ENCODE measurements at regions not wholly inside any gene's neighbourhood (a gene's known extent, or its start where the extent isn't known, plus 50 kb on each side); places are given as distances from the start of the nearest gene placed in this dataset.

GRCh38 chr13:99058527-99059495 lies 80.9 kb upstream of the DOCK9 start:
- ATAC-seq (ENCODE audit: insufficient read depth, low read depth) = no peak
- no peak overlapping the region for H3K4me2 ChIP-seq (ENCODE audit: insufficient read depth, low read length)
- H2AFZ ChIP-seq (ENCODE audit: low read depth, low read length) = no peak overlapping the region
- no peak overlapping the region for H3K27ac ChIP-seq (ENCODE audit: low read length)
- TF ChIP-seq EZH2 (IDR thresholded peaks at IDR 0.05; ENCODE audit: borderline replicate concordance, low read depth, low read length, severe bottlenecking) (no peak), CTCF (IDR thresholded peaks at IDR 0.05; ENCODE audit: borderline replicate concordance, extremely low read depth, low read length, poor library complexity, severe bottlenecking) (no peak)
- H3K4me1 ChIP-seq (ENCODE audit: insufficient read depth, low read length) = peaks cover 21% of the 10 kb centered on the region
- no peak overlapping the region for H3K9ac ChIP-seq (ENCODE audit: low read depth, low read length)
- no peaks in the 10 kb centered on the region for H4K20me1 ChIP-seq (ENCODE audit: insufficient read depth, low read length)
- H3K9me3 ChIP-seq (ENCODE audit: insufficient read depth, low read length, severe bottlenecking) = no peaks in the 10 kb centered on the region
- no peaks in the 10 kb centered on the region for H3K36me3 ChIP-seq (ENCODE audit: insufficient read depth, low read length)
- DNase-seq = no peak
- H3K27me3 ChIP-seq (ENCODE audit: insufficient read depth, low read length, poor library complexity) = no peaks in the 10 kb centered on the region
- H3K79me2 ChIP-seq (ENCODE audit: insufficient read depth, low read length) = no peaks in the 10 kb centered on the region
- no peak overlapping the region for H3K4me3 ChIP-seq (ENCODE audit: low read depth in 1 of 2, low read length in 2 of 2)

- DNase-seq (no peak), ATAC-seq (ENCODE audit: insufficient read depth, low read depth) (no peak)
- Histone ChIP-seq H3K9me3 (ENCODE audit: insufficient read depth, low read length, severe bottlenecking) (no peaks in the 10 kb centered on the region), H4K20me1 (ENCODE audit: insufficient read depth, low read length) (no peaks in the 10 kb centered on the region), H3K9ac (ENCODE audit: low read depth, low read length) (no peak overlapping the region), H3K36me3 (ENCODE audit: insufficient read depth, low read length) (no peaks in the 10 kb centered on the region), H3K4me1 (ENCODE audit: insufficient read depth, low read length) (peaks cover 13% of the 10 kb centered on the region), H3K4me2 (ENCODE audit: insufficient read depth, low read length) (no peak overlapping the region), H2AFZ (ENCODE audit: low read depth, low read length) (no peak overlapping the region), H3K79me2 (ENCODE audit: insufficient read depth, low read length) (no peaks in the 10 kb centered on the region), H3K27me3 (ENCODE audit: insufficient read depth, low read length, poor library complexity) (no peaks in the 10 kb centered on the region), H3K4me3 (ENCODE audit: low read depth in 1 of 2, low read length in 2 of 2) (no peak overlapping the region), H3K27ac (ENCODE audit: low read length) (no peak overlapping the region)
- TF ChIP-seq EZH2 (IDR thresholded peaks at IDR 0.05; ENCODE audit: borderline replicate concordance, low read depth, low read length, severe bottlenecking) (no peak), CTCF (IDR thresholded peaks at IDR 0.05; ENCODE audit: borderline replicate concordance, extremely low read depth, low read length, poor library complexity, severe bottlenecking) (no peak)
These were observed 81.7 kb upstream of the DOCK9 start for GRCh38 chr13:99059498-99060075.

- no peaks in the 10 kb centered on the region for H3K9me3 ChIP-seq (ENCODE audit: insufficient read depth, low read length, severe bottlenecking)
- H4K20me1 ChIP-seq (ENCODE audit: insufficient read depth, low read length) = no peaks in the 10 kb centered on the region
- DNase-seq (no peak), ATAC-seq (ENCODE audit: insufficient read depth, low read depth) (no peak)
- H3K9ac ChIP-seq (ENCODE audit: low read depth, low read length) = no peak overlapping the region
- H2AFZ ChIP-seq (ENCODE audit: low read depth, low read length) = no peak overlapping the region
- no peaks in the 10 kb centered on the region for H3K79me2 ChIP-seq (ENCODE audit: insufficient read depth, low read length)
- TF ChIP-seq EZH2 (IDR thresholded peaks at IDR 0.05; ENCODE audit: borderline replicate concordance, low read depth, low read length, severe bottlenecking) = no peak
- no peak for TF ChIP-seq CTCF (IDR thresholded peaks at IDR 0.05; ENCODE audit: borderline replicate concordance, extremely low read depth, low read length, poor library complexity, severe bottlenecking)
- no peak overlapping the region for H3K4me3 ChIP-seq (ENCODE audit: low read depth in 1 of 2, low read length in 2 of 2)
- H3K36me3 ChIP-seq (ENCODE audit: insufficient read depth, low read length) = no peaks in the 10 kb centered on the region
- no peak overlapping the region for H3K27ac ChIP-seq (ENCODE audit: low read length)
- no peak overlapping the region for H3K4me2 ChIP-seq (ENCODE audit: insufficient read depth, low read length)
- no peaks in the 10 kb centered on the region for H3K27me3 ChIP-seq (ENCODE audit: insufficient read depth, low read length, poor library complexity)
- H3K4me1 ChIP-seq (ENCODE audit: insufficient read depth, low read length) = peaks cover 12% of the 10 kb centered on the region
These were observed 83.5 kb upstream of the DOCK9 start for GRCh38 chr13:99061411-99061810.
